Panc1 (cell line): ENCODE measurements at regions not wholly inside any gene's neighbourhood (a gene's known extent, or its start where the extent isn't known, plus 50 kb on each side); places are given as distances from the start of the nearest gene placed in this dataset.

Experiments
- ATAC-seq: fragments of 200-7000 bp; cut with Tn5 transposase; 2 replicates; pipeline ENCODE4 v1.9.1; 2020; ENCODE audit warnings: mild to moderate bottlenecking, moderate library complexity
- BruUV-seq: library from RNA; stranded (reverse); fragments of 400-500 nt; replicated peaks from 2 replicates; lab custom pipeline; 2021; lab: Mats Ljungman, UMichigan
- CTCF ChIA-PET: fragments of 300-600 bp; sonication (Branson Sonifier 250); formaldehyde crosslinking; loops from one replicate; lab custom pipeline; 2022; ENCODE audit warnings: antibody characterized with exemption; lab: Charles Lee
- POLR2A ChIA-PET: fragments of 300-600 bp; sonication (Branson Sonifier 250); formaldehyde crosslinking; loops from one replicate; lab custom pipeline; 2022; ENCODE audit warnings: antibody characterized with exemption; lab: Charles Lee
- DNase-seq: peaks from one replicate; pipeline ENCODE4 v3.0.0-alpha.2; 2010; ENCODE audit warnings: low read depth, low spot score
- H3K27ac ChIP-seq: 2 replicates; pipeline ENCODE4 v1.5.1; 2011; ENCODE audit warnings: mild to moderate bottlenecking, low read length, inconsistent platforms
- H3K27me3 ChIP-seq: fragments of 200-500 bp; sonication (Bioruptor generic); 2 replicates; pipeline ENCODE4 v1.6.0; 2014; ENCODE audit warnings: low read length, inconsistent platforms; ENCODE audit not compliant: control insufficient read depth, insufficient read depth
- H3K36me3 ChIP-seq: fragments of 200-500 bp; sonication (Bioruptor generic); 2 replicates; pipeline ENCODE4 v1.5.1; 2014; ENCODE audit warnings: inconsistent platforms, mild to moderate bottlenecking, low read length, moderate library complexity; ENCODE audit not compliant: control insufficient read depth, insufficient read depth
- H3K4me1 ChIP-seq: 2 replicates; pipeline ENCODE4 v1.5.1; 2011; ENCODE audit warnings: inconsistent platforms, mild to moderate bottlenecking, low read length, moderate library complexity; ENCODE audit not compliant: control insufficient read depth, insufficient read depth
- H3K4me3 ChIP-seq, 2 experiments: 2 replicates each; pipeline ENCODE4 v1.5.1; 2011 to 2012; ENCODE audit warnings: low read depth in 2 of 2, low read length in 2 of 2, mild to moderate bottlenecking in 2 of 2, inconsistent platforms in 1 of 2, moderate library complexity in 1 of 2
- H3K9me3 ChIP-seq: fragments of 200-500 bp; sonication (Bioruptor generic); 2 replicates; pipeline ENCODE4 v1.5.1; 2014; ENCODE audit warnings: low read depth, mild to moderate bottlenecking, inconsistent platforms, low read length, moderate library complexity; ENCODE audit not compliant: control insufficient read depth, insufficient read depth
- CTCF ChIP-seq: fragments of 450-650 bp; IDR thresholded peaks from 2 replicates; pipeline ENCODE4 v1.5.1; 2017; ENCODE audit warnings: mild to moderate bottlenecking
- POLR2AphosphoS5 ChIP-seq: IDR thresholded peaks from 2 replicates; pipeline ENCODE4 v1.6.1; 2012; ENCODE audit warnings: mild to moderate bottlenecking, low read depth, low read length, moderate library complexity
- REST ChIP-seq, 2 experiments: IDR thresholded peaks; 2 replicates each; pipeline ENCODE4 v1.6.1; 2011 to 2012; ENCODE audit warnings: low read depth in 2 of 2, control low read depth in 1 of 2, low read length in 1 of 2, mild to moderate bottlenecking in 1 of 2, moderate library complexity in 1 of 2; ENCODE audit not compliant: insufficient read depth in 1 of 2
- SIN3A ChIP-seq: IDR thresholded peaks from 2 replicates; pipeline ENCODE4 v1.6.1; 2012; ENCODE audit warnings: low read depth, mild to moderate bottlenecking, low read length, moderate library complexity, borderline replicate concordance; ENCODE audit not compliant: insufficient read depth
- TCF7L2 ChIP-seq: IDR thresholded peaks from 2 replicates; pipeline ENCODE4 v1.6.1; 2011; ENCODE audit warnings: mild to moderate bottlenecking, low read depth, low read length, inconsistent platforms
- in situ Hi-C: cut with HindIII; loops from 2 replicates; pipeline ENCODE4 v1.10.0; 2016; ENCODE audit warnings: low sequenced_read_pairs, low pct_unique_long_range_greater_than_20kb
- intact Hi-C: fragments of 100-400 bp; cut with micrococcal nuclease; formaldehyde crosslinking; loops from one replicate; pipeline ENCODE4 v1.10.0; 2022; ENCODE audit not compliant: unreplicated experiment

GRCh38 chr16:55388131-55388862 is 64.3 kb downstream of the IRX6 start:
- ChIA-PET CTCF (no interaction called here), POLR2A (no interaction called here)
- H3K4me1 ChIP-seq = no peaks in the 10 kb centered on the region
- in situ Hi-C loops = no loop called here
- no peaks in the 10 kb centered on the region for H3K27me3 ChIP-seq
- H3K9me3 ChIP-seq = no peaks in the 10 kb centered on the region
- intact Hi-C loops = no loop called here
- BruUV-seq = no TSS peak
- no peak for ATAC-seq
- H3K36me3 ChIP-seq = no peaks in the 10 kb centered on the region
- no peak overlapping the region for H3K4me3 ChIP-seq
- DNase-seq = no peak
- TF ChIP-seq TCF7L2 = no peak
- TF ChIP-seq REST (IDR thresholded peaks at IDR 0.05; ENCODE audit: insufficient read depth in 1 of 2, low read depth in 2 of 2, low read length in 1 of 2) = no peak
- TF ChIP-seq POLR2AphosphoS5 = no peak
- TF ChIP-seq SIN3A = no peak
- no peak for TF ChIP-seq CTCF
- no peak overlapping the region for H3K27ac ChIP-seq

GRCh38 chr16:55389426-55390073 is 65.5 kb downstream of the IRX6 start:
- Histone ChIP-seq H3K9me3 (no peaks in the 10 kb centered on the region), H3K36me3 (no peaks in the 10 kb centered on the region), H3K4me1 (no peaks in the 10 kb centered on the region), H3K4me3 (no peak overlapping the region), H3K27me3 (no peaks in the 10 kb centered on the region), H3K27ac (no peak overlapping the region)
- ATAC-seq (no peak), DNase-seq (no peak)
- TF ChIP-seq REST (IDR thresholded peaks at IDR 0.05; ENCODE audit: insufficient read depth in 1 of 2, low read depth in 2 of 2, low read length in 1 of 2) = no peak
- TF ChIP-seq POLR2AphosphoS5 = no peak
- no peak for TF ChIP-seq CTCF
- no peak for TF ChIP-seq TCF7L2
- no peak for TF ChIP-seq SIN3A
- in situ Hi-C loops (no loop called here), intact Hi-C loops (no loop called here)
- POLR2A ChIA-PET = no interaction called here
- BruUV-seq = no TSS peak
- CTCF ChIA-PET = no interaction called here
